IMR-90 (cell line): ENCODE measurements at regions not wholly inside any gene's neighbourhood (a gene's known extent, or its start where the extent isn't known, plus 50 kb on each side); places are given as distances from the start of the nearest gene placed in this dataset.

ENCODE experiments used
- ATAC-seq: fragments of 200-7000 bp; cut with Tn5 transposase; 2 replicates; pipeline ENCODE4 v1.9.1; 2020; ENCODE audit warnings: low read depth, mild to moderate bottlenecking, moderate library complexity
- BruUV-seq: library from RNA; stranded (reverse); fragments of 400-500 nt; replicated peaks from 2 replicates; lab custom pipeline; 2021; lab: Mats Ljungman, UMichigan
- CTCF ChIA-PET: fragments of 300-600 bp; formaldehyde crosslinking; extraction: SDS; loops from one replicate; lab custom pipeline; 2021; ENCODE audit warnings: antibody characterized with exemption; lab: Yijun Ruan, JAX
- POLR2A ChIA-PET: fragments of 300-600 bp; sonication (Branson Sonifier 250); formaldehyde crosslinking; loops from one replicate; lab custom pipeline; 2022; ENCODE audit warnings: antibody characterized with exemption; ENCODE audit not compliant: unreplicated experiment; lab: Charles Lee
- DNase-seq: peaks from one replicate; pipeline ENCODE4 v3.0.0; 2013
- H2AFZ ChIP-seq: replicated peaks from 2 replicates; pipeline ENCODE3; 2013; ENCODE audit warnings: low read length, mild to moderate bottlenecking; ENCODE audit not compliant: poor library complexity
- H2AK5ac ChIP-seq: 2 replicates; pipeline ENCODE4 v1.6.1; 2013; ENCODE audit warnings: low read depth, low read length, inconsistent platforms
- H2AK9ac ChIP-seq: replicated peaks from 2 replicates; pipeline ENCODE3; 2013; ENCODE audit warnings: mild to moderate bottlenecking, low read depth, low read length, moderate library complexity; ENCODE audit not compliant: poor library complexity
- H2BK120ac ChIP-seq: 2 replicates; pipeline ENCODE4 v1.6.1; 2013; ENCODE audit warnings: low read depth, low read length, inconsistent platforms
- H2BK15ac ChIP-seq: 3 replicates; pipeline ENCODE4 v1.6.1; 2013; ENCODE audit warnings: low read depth, low read length, inconsistent platforms
- H2BK20ac ChIP-seq: 2 replicates; pipeline ENCODE4 v1.6.1; 2013; ENCODE audit warnings: low read depth, mild to moderate bottlenecking, inconsistent platforms, low read length, moderate library complexity
- H2BK5ac ChIP-seq: 2 replicates; pipeline ENCODE4 v1.6.1; 2013; ENCODE audit warnings: mild to moderate bottlenecking, low read depth, low read length, inconsistent platforms; ENCODE audit not compliant: poor library complexity, severe bottlenecking
- H3K14ac ChIP-seq: replicated peaks from 2 replicates; pipeline ENCODE4 v1.6.1; 2013; ENCODE audit warnings: low read depth, low read length, inconsistent platforms
- H3K18ac ChIP-seq: 2 replicates; pipeline ENCODE4 v1.6.1; 2013; ENCODE audit warnings: low read depth, low read length, control low read depth
- H3K23ac ChIP-seq: 2 replicates; pipeline ENCODE4 v1.6.1; 2013; ENCODE audit warnings: low read depth, low read length, inconsistent platforms
- H3K27ac ChIP-seq: 2 replicates; pipeline ENCODE4 v1.5.1; 2013; ENCODE audit warnings: mild to moderate bottlenecking, control low read depth, low read length; ENCODE audit not compliant: insufficient read depth
- H3K27me3 ChIP-seq: 2 replicates; pipeline ENCODE4 v1.6.1; 2013; ENCODE audit warnings: low read length; ENCODE audit not compliant: control insufficient read depth, insufficient read depth
- H3K36me3 ChIP-seq: 2 replicates; pipeline ENCODE4 v1.6.1; 2013; ENCODE audit warnings: low read length, mixed read lengths; ENCODE audit not compliant: control insufficient read depth, insufficient read depth
- H3K4ac ChIP-seq: 2 replicates; pipeline ENCODE4 v1.6.1; 2013; ENCODE audit warnings: low read depth, low read length, inconsistent platforms
- H3K4me1 ChIP-seq: 2 replicates; pipeline ENCODE4 v1.6.1; 2013; ENCODE audit warnings: low read length, mixed read lengths; ENCODE audit not compliant: control insufficient read depth, insufficient read depth
- H3K4me2 ChIP-seq: 2 replicates; pipeline ENCODE4 v1.6.1; 2013; ENCODE audit warnings: low read depth, mild to moderate bottlenecking, control low read depth, low read length, moderate library complexity
- H3K4me3 ChIP-seq: 2 replicates; pipeline ENCODE4 v1.5.1; 2013; ENCODE audit warnings: low read depth, mild to moderate bottlenecking, control low read depth, low read length, moderate library complexity; ENCODE audit not compliant: insufficient read depth
- H3K56ac ChIP-seq: 2 replicates; pipeline ENCODE4 v1.6.1; 2013; ENCODE audit warnings: low read length, inconsistent platforms; ENCODE audit not compliant: insufficient read depth; ENCODE audit errors: extremely low read depth
- H3K79me1 ChIP-seq, 2 experiments: 2 replicates each; pipeline ENCODE4 v1.6.1; 2013; ENCODE audit warnings: low read length in 2 of 2, inconsistent platforms in 1 of 2, low read depth in 1 of 2
- H3K9ac ChIP-seq: 2 replicates; pipeline ENCODE4 v1.6.1; 2013; ENCODE audit warnings: low read depth, low read length, control low read depth
- H3K9me1 ChIP-seq: 2 replicates; pipeline ENCODE4 v1.6.1; 2013; ENCODE audit warnings: low read length, inconsistent platforms; ENCODE audit not compliant: insufficient read depth
- H3K9me3 ChIP-seq: 2 replicates; pipeline ENCODE4 v1.6.1; 2013; ENCODE audit warnings: low read length; ENCODE audit not compliant: control insufficient read depth, insufficient read depth
- H4K20me1 ChIP-seq: 2 replicates; pipeline ENCODE4 v1.6.1; 2013; ENCODE audit warnings: low read length, inconsistent platforms; ENCODE audit not compliant: insufficient read depth
- H4K5ac ChIP-seq: 2 replicates; pipeline ENCODE4 v1.6.1; 2013; ENCODE audit warnings: mild to moderate bottlenecking, low read depth, low read length, control low read depth
- H4K8ac ChIP-seq, 2 experiments: 2 replicates each; pipeline ENCODE4 v1.6.1; 2013; ENCODE audit warnings: low read depth in 2 of 2, low read length in 2 of 2, control low read depth in 1 of 2, inconsistent platforms in 1 of 2
- H4K91ac ChIP-seq: 2 replicates; pipeline ENCODE4 v1.6.1; 2013; ENCODE audit warnings: low read depth, low read length, inconsistent platforms; ENCODE audit not compliant: insufficient read depth
- CEBPB ChIP-seq: IDR thresholded peaks from 2 replicates; pipeline ENCODE4 v1.6.1; 2012; ENCODE audit warnings: low read depth, low read length, improper control_type of control experiment
- CHD1 ChIP-seq: IDR thresholded peaks from 2 replicates; pipeline ENCODE4 v1.6.1; 2012; ENCODE audit warnings: low read depth, low read length, improper control_type of control experiment
- FOS ChIP-seq: fragments of 150-350 bp; IDR thresholded peaks from 2 replicates; pipeline ENCODE4 v1.6.1; 2016; ENCODE audit warnings: low read depth, low read length
- MAFK ChIP-seq: IDR thresholded peaks from 2 replicates; pipeline ENCODE4 v1.6.1; 2012; ENCODE audit warnings: low read depth, low read length, improper control_type of control experiment
- RFX5 ChIP-seq: IDR thresholded peaks from 2 replicates; pipeline ENCODE4 v1.8.0; 2012; ENCODE audit warnings: low read depth, mild to moderate bottlenecking, low read length, moderate library complexity
- WGBS, 2 experiments: methylation state at CpG; one replicate each; pipeline versions ENCODE4 v1.1.5 to v1.1.7; 2013; ENCODE audit warnings: missing lambda C conversion rate in 2 of 2; ENCODE audit not compliant: insufficient read length in 1 of 2; ENCODE audit errors: extremely low coverage in 2 of 2; 5-methylcytosine and 5-hydroxymethylcytosine counted together
- dilution Hi-C: fragments of 300-500 bp; cut with HindIII; formaldehyde crosslinking; loops from one replicate; pipeline ENCODE4 v1.14.3; 2018; ENCODE audit warnings: low sequenced_read_pairs; ENCODE audit not compliant: unreplicated experiment
- in situ Hi-C: fragments of 300-500 bp; cut with MboI; formaldehyde crosslinking; loops from 3 replicates; pipeline ENCODE4 v1.14.3; 2019; ENCODE audit warnings: low sequenced_read_pairs, inconsistent platforms, mixed read lengths
- intact Hi-C: fragments of 100-400 bp; cut with micrococcal nuclease; formaldehyde crosslinking; loops from 2 replicates; pipeline ENCODE4 v1.10.0; 2022

GRCh38 chr3:76908156-76908555 is 131.7 kb upstream of the ROBO2 start:
- no CpG with 5 or more reads among the region's 1 CpG for WGBS, 2 experiments
- intact Hi-C loops: no loop called here

More at GRCh38 chr3:76908156-76908555, 131.7 kb upstream of the ROBO2 start:
- no TSS peak for BruUV-seq
- Histone ChIP-seq H4K8ac (no peak overlapping the region), H2BK15ac (no peak overlapping the region), H2BK120ac (no peak overlapping the region), H4K5ac (no peak overlapping the region), H2BK20ac (no peak overlapping the region), H3K27ac (no peak overlapping the region), H3K79me1 (no peaks in the 10 kb centered on the region), H2AFZ (no peak overlapping the region), H4K20me1 (no peaks in the 10 kb centered on the region), H3K9ac (no peak overlapping the region), H3K4me3 (no peak overlapping the region), H3K18ac (no peak overlapping the region), H3K36me3 (no peaks in the 10 kb centered on the region), H3K9me3 (0 out of 2 replicates have a peak, but pooled peaks cover 2% of the 10 kb centered on the region), H3K4ac (no peak overlapping the region), H3K14ac (no peak overlapping the region), H2AK5ac (no peak overlapping the region), H3K9me1 (no peaks in the 10 kb centered on the region), H3K23ac (no peak overlapping the region), H3K4me1 (no peaks in the 10 kb centered on the region), H2AK9ac (no peak overlapping the region), H3K4me2 (no peak overlapping the region), H4K91ac (no peak overlapping the region), H3K56ac (no peak overlapping the region), H3K27me3 (no peaks in the 10 kb centered on the region), H2BK5ac (no peak overlapping the region)
- CTCF ChIA-PET: no interaction called here
- no peak for ATAC-seq
- dilution Hi-C loops (no loop called here), in situ Hi-C loops (no loop called here)
- no peak for DNase-seq
- POLR2A ChIA-PET: no interaction called here
- TF ChIP-seq FOS: no peak
- no peak for TF ChIP-seq CEBPB
- no peak for TF ChIP-seq RFX5
- TF ChIP-seq MAFK: no peak
- TF ChIP-seq CHD1: no peak
